HCEC 1CT (cell line): ENCODE measurements at regions not wholly inside any gene's neighbourhood (a gene's known extent, or its start where the extent isn't known, plus 50 kb on each side); places are given as distances from the start of the nearest gene placed in this dataset.

ENCODE experiments used
- DNase-seq: peaks from one replicate; pipeline ENCODE4 v3.0.0-alpha.2; 2017

GRCh38 chr12:92458996-92459395 lies 243.8 kb upstream of the PLEKHG7 start:
- DNase-seq, result no peak

- DNase-seq, result peak; percentile 15
These were observed 245.2 kb upstream of the PLEKHG7 start for GRCh38 chr12:92457458-92458180.

- DNase-seq, result no peak
These were observed 250.0 kb upstream of the PLEKHG7 start for GRCh38 chr12:92452763-92453162.

- no peak for DNase-seq
These were observed 256.7 kb upstream of the PLEKHG7 start for GRCh38 chr12:92446083-92446460.

- no peak for DNase-seq
These were observed 257.3 kb upstream of the PLEKHG7 start for GRCh38 chr12:92445253-92446082.

GRCh38 chr12:92444763-92445162 lies 258.0 kb upstream of the PLEKHG7 start:
- no peak for DNase-seq

GRCh38 chr12:92442782-92443181 lies 260.0 kb upstream of the PLEKHG7 start:
- no peak for DNase-seq

GRCh38 chr12:92440072-92440471 lies 262.7 kb upstream of the PLEKHG7 start:
- DNase-seq, result no peak

- DNase-seq, result peak; percentile 60
These were observed 263.4 kb upstream of the PLEKHG7 start for GRCh38 chr12:92439420-92439805.

GRCh38 chr12:92438641-92439419 lies 264.0 kb upstream of the PLEKHG7 start:
- DNase-seq, result no peak

GRCh38 chr12:92437452-92437851 lies 265.3 kb upstream of the PLEKHG7 start:
- DNase-seq, result no peak

GRCh38 chr12:92436856-92437255 lies 265.9 kb upstream of the PLEKHG7 start:
- no peak for DNase-seq

GRCh38 chr12:92434607-92435025 lies 268.2 kb upstream of the PLEKHG7 start:
- no peak for DNase-seq

GRCh38 chr12:92432724-92433441 lies 269.9 kb upstream of the PLEKHG7 start:
- no peak for DNase-seq

- DNase-seq, result no peak
These were observed 271.6 kb upstream of the PLEKHG7 start for GRCh38 chr12:92431146-92431545.

- no peak for DNase-seq
These were observed 276.5 kb upstream of the PLEKHG7 start for GRCh38 chr12:92426332-92426731.

GRCh38 chr12:92425165-92425564 lies 277.6 kb upstream of the PLEKHG7 start:
- DNase-seq, result no peak

- DNase-seq, result peak; percentile 11
These were observed 278.5 kb upstream of the PLEKHG7 start for GRCh38 chr12:92424338-92424737.

- DNase-seq, result peak; percentile 51
These were observed 276.1 kb upstream of the BTG1 start for GRCh38 chr12:92421701-92422100.

GRCh38 chr12:92421042-92421441 lies 275.4 kb upstream of the BTG1 start:
- no peak for DNase-seq

- no peak for DNase-seq
These were observed 273.6 kb upstream of the BTG1 start for GRCh38 chr12:92419201-92419600.

- DNase-seq, result no peak
These were observed 272.7 kb upstream of the BTG1 start for GRCh38 chr12:92418381-92418780.

GRCh38 chr12:92417373-92417772 lies 271.7 kb upstream of the BTG1 start:
- no peak for DNase-seq
